AG09319 (cell line): ENCODE measurements at regions not wholly inside any gene's neighbourhood (a gene's known extent, or its start where the extent isn't known, plus 50 kb on each side); places are given as distances from the start of the nearest gene placed in this dataset.
"Not testable (repeated sequence)": the region's sequence is repeated elsewhere in the genome, so short reads cannot be mapped to it uniquely, and the experiment has no call there.

Experiments used
- DNase-seq: peaks from one replicate; pipeline ENCODE4 v3.0.0-alpha.2; 2010; ENCODE audit warnings: low read depth; ENCODE audit errors: extremely low read depth
- TF ChIP-seq, protein P1 (sequence below): IDR thresholded peaks from 2 replicates; pipeline ENCODE4 v1.5.1; 2011; ENCODE audit warnings: low read depth, mild to moderate bottlenecking, inconsistent platforms, low read length, moderate library complexity

- no peak for DNase-seq
- TF ChIP-seq, protein P1, sequence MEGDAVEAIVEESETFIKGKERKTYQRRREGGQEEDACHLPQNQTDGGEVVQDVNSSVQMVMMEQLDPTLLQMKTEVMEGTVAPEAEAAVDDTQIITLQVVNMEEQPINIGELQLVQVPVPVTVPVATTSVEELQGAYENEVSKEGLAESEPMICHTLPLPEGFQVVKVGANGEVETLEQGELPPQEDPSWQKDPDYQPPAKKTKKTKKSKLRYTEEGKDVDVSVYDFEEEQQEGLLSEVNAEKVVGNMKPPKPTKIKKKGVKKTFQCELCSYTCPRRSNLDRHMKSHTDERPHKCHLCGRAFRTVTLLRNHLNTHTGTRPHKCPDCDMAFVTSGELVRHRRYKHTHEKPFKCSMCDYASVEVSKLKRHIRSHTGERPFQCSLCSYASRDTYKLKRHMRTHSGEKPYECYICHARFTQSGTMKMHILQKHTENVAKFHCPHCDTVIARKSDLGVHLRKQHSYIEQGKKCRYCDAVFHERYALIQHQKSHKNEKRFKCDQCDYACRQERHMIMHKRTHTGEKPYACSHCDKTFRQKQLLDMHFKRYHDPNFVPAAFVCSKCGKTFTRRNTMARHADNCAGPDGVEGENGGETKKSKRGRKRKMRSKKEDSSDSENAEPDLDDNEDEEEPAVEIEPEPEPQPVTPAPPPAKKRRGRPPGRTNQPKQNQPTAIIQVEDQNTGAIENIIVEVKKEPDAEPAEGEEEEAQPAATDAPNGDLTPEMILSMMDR: no peak
Measured at GRCh38 chrX:117628381-117628780, 488.2 kb downstream of the KLHL13 start.

DNA sequence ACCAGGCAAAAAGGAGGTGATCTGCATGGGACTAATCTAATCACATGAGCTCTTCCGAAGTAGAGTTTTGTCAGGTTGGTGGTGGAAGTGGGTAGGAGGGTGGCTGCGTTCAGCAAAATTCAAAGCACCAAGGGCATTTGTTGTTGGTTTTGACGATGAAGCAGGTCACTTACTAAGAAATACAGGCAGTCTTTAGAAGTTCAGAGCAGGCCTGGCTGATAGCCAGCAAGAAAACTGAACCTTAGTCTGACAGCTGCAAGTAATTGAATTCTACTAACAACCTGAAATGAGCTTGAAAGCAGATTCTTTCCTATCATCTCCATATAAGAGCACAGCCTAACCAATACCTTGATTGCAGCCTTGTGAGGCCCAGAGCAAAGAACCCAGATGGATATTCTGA lies 505.8 kb downstream of the KLHL13 start:
- DNase-seq: no peak
- TF ChIP-seq, protein P1: no peak

GRCh38 chrX:117610049-117610448 lies 506.6 kb downstream of the KLHL13 start:
- no peak for DNase-seq
- TF ChIP-seq, protein P1: no peak

DNA sequence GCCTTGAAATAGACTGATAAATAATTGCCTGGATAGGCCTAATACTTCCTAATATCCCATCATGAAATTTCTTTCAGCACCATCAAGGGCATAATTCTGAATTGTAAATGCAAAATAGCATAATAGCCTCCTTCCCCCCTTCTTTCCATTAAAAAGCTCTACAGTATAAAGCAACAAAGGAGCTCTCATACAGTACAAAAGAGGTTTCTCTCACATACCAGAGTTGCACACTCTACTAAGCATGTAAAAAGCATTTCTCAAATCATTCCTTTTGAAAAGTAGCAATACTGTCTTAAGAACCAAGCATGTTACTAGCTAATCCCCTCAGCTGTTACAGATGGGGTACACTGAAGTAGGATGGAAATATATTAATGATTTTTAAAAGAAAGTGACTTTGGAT lies 509.0 kb downstream of the KLHL13 start:
- TF ChIP-seq, protein P1: no peak
- DNase-seq: no peak

GRCh38 chrX:117606101-117606500 lies 510.5 kb downstream of the KLHL13 start:
- not testable (repeated sequence) for DNase-seq

DNA sequence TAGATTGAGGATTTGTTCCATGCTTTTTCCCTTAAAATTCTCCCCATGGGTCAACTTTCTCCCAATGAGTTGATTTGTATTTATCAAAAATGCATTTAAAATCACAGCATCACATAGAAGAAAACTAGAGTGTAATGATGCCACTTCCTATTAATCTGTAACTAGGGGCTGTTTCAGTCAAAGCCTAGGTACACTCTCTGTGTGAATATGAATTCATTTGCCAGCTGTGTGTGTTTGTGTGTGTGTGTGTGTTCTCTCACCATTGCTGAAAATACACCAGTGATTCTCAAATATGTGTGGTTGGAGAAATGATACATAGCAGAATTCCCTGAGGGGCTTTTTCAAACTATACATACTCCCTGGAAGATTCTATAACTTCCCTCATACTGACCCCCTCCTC lies 546.5 kb downstream of the KLHL13 start:
- no peak for DNase-seq
- TF ChIP-seq, protein P1: no peak

DNA sequence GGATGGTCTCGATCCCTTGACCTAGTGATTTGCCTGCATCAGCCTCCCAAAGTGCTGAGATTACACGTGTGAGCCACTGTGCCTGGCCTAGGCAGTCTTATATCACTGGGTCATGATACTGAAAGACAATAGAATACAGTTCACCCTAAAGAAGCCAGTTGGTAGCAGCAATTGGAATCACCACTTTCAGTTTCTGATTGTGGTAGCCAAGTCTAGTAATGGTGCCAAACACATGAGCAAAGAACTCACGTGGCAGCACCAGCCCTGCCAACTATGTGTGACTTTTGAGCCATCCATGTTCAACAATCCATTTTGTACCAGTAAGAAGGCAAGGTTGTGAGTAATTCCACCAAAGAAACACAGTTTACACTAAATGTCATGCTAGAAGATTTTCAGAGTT lies 548.4 kb downstream of the KLHL13 start:
- DNase-seq: no peak
- TF ChIP-seq, protein P1: no peak

GRCh38 chrX:117543885-117544284 lies 572.7 kb downstream of the KLHL13 start:
- TF ChIP-seq, protein P1: no peak
- no peak for DNase-seq
